ENCODE measurements at regions not wholly inside any gene's neighbourhood (a gene's known extent, or its start where the extent isn't known, plus 50 kb on each side); places are given as distances from the start of the nearest gene placed in this dataset.

GRCh38 chr6:91653895-91654294, 1067.0 kb upstream of the MAP3K7 start:
- 29% methylated on average over 5 of the region's 5 CpGs; no CpG with 5 or more reads in 1 of the 2 experiments for WGBS, 2 experiments (ENCODE audit: extremely low coverage in 1 of 2, insufficient coverage in 1 of 2, insufficient read length in 1 of 2, insufficient replicate concordance in 2 of 2, low coverage in 1 of 2, low lambda C conversion rate in 2 of 2, missing lambda C conversion rate in 1 of 2)
- H2BK12ac ChIP-seq (ENCODE audit: low read depth, low read length), result no peak overlapping the region
- no peak overlapping the region for H2BK5ac ChIP-seq (ENCODE audit: low read depth, low read length)
- H2BK15ac ChIP-seq (ENCODE audit: low read length), result no peak overlapping the region
- H2BK120ac ChIP-seq (replicated peaks; ENCODE audit: low read depth, low read length), result no peak overlapping the region
- H3K4me2 ChIP-seq (ENCODE audit: insufficient read depth in 1 of 2, low read depth in 2 of 2, low read length in 2 of 2), result peak overlapping the region; percentile 63 to 64
- no peaks in the 10 kb centered on the region for H3K9me3 ChIP-seq (ENCODE audit: insufficient read depth in 2 of 2, low read depth in 1 of 2, low read length in 1 of 2)
- no peak overlapping the region; a peak in 1 of 7 replicates for H3K9ac ChIP-seq (replicated peaks in 1 of 4; ENCODE audit: extremely low read depth in 1 of 4, low read depth in 3 of 4, low read length in 3 of 4)
- FAIRE-seq, result no peak
- H3K18ac ChIP-seq (ENCODE audit: extremely low read depth, low read length), result no peak overlapping the region
- H3K27me3 ChIP-seq (replicated peaks in 1 of 4; ENCODE audit: control insufficient read depth in 3 of 4, extremely low read depth in 1 of 4, insufficient read depth in 3 of 4, low read length in 3 of 4), result no peaks in the 10 kb centered on the region
- CTCF ChIA-PET (ENCODE audit: partially characterized antibody), result interaction anchor here (0.8 to 1.5 kb wide), 4 partner anchors 10 to 712 kb away, joined by 3 to 6 read pairs (median 4); no protein-coding TSS in a partner anchor
- H3K4me3 ChIP-seq (ENCODE audit: extremely low read depth in 1 of 4, insufficient read depth in 2 of 4, low read depth in 3 of 4, low read length in 4 of 4), result peak overlapping the region in 1 of 4 experiments; percentile 41; a peak in 1 of 8 replicates
- no peak overlapping the region for H3K14ac ChIP-seq (ENCODE audit: insufficient read length)
- no peaks in the 10 kb centered on the region for H3K79me2 ChIP-seq (ENCODE audit: control insufficient read depth in 1 of 2, insufficient read depth in 2 of 2, low read length in 2 of 2)
- TF ChIP-seq SRF (IDR thresholded peaks at IDR 0.05; ENCODE audit: low read depth, low read length) (peak; percentile 64), GABPA (IDR thresholded peaks at IDR 0.05; ENCODE audit: borderline replicate concordance, insufficient read depth, low read length) (no peak), ZNF274 (IDR thresholded peaks at IDR 0.05; ENCODE audit: borderline replicate concordance, extremely low read depth, low read length) (no peak), RBBP5 (IDR thresholded peaks at IDR 0.05; ENCODE audit: borderline replicate concordance, low read depth, low read length) (no peak), SIN3A (conservative IDR thresholded peaks at IDR 0.05 in 1 of 2, IDR thresholded peaks at IDR 0.05 in 1 of 2; ENCODE audit: low read depth in 1 of 2, low read length in 2 of 2) (no peak), MAFK (IDR thresholded peaks at IDR 0.05; ENCODE audit: low read depth, low read length) (0 out of 2 replicates have a peak, but pooled peaks have one; percentile 2), POLR2A (IDR thresholded peaks at IDR 0.05; ENCODE audit: control extremely low read depth in 1 of 2, low read depth in 2 of 2, low read length in 2 of 2) (no peak)
- 0 out of 2 replicates have a peak overlapping the region, but pooled peaks have one; percentile 8 for H3K27ac ChIP-seq (ENCODE audit: low read depth, low read length)
- no peak overlapping the region for H3K4ac ChIP-seq (replicated peaks; ENCODE audit: insufficient read length, low read depth, low read length)
- H4K20me1 ChIP-seq (replicated peaks in 1 of 2; ENCODE audit: control insufficient read depth in 1 of 2, insufficient read depth in 2 of 2, low read length in 2 of 2), result no peaks in the 10 kb centered on the region
- H4K91ac ChIP-seq (replicated peaks; ENCODE audit: insufficient read length, low read length), result no peak overlapping the region
- POLR2A ChIA-PET (ENCODE audit: partially characterized antibody), result interaction anchor here (1.3 kb wide), 1 partner anchor 18 kb away, joined by 3 read pairs; no protein-coding TSS in a partner anchor
- H4K8ac ChIP-seq (ENCODE audit: extremely low read depth, insufficient read depth, low read length), result no peak overlapping the region
- no peak for DNase-seq (ENCODE audit: low read depth in 1 of 2, low spot score in 2 of 2)
- H3K23ac ChIP-seq (ENCODE audit: insufficient read length), result no peak overlapping the region
- no peaks in the 10 kb centered on the region for H3K79me1 ChIP-seq (ENCODE audit: low read depth, low read length)
- H3K36me3 ChIP-seq (ENCODE audit: control insufficient read depth in 2 of 4, insufficient read depth in 4 of 4, low read length in 3 of 4), result no peaks in the 10 kb centered on the region
- H2BK20ac ChIP-seq (ENCODE audit: low read length), result no peak overlapping the region
- H3K23me2 ChIP-seq (ENCODE audit: low read depth, low read length), result no peaks in the 10 kb centered on the region
- no peak overlapping the region for H2AK5ac ChIP-seq (ENCODE audit: low read depth, low read length)
- peaks cover 5 to 15% (median 10%) of the 10 kb centered on the region in 4 experiments; a peak in 6 of 7 replicates for H3K4me1 ChIP-seq (replicated peaks in 1 of 4; ENCODE audit: control insufficient read depth in 3 of 4, insufficient read depth in 4 of 4, low read length in 3 of 4)
- H2AFZ ChIP-seq (ENCODE audit: low read length), result peak overlapping the region; percentile 95
- no peak overlapping the region for H4K5ac ChIP-seq (ENCODE audit: insufficient read length, low read depth, low read length)
- H3K56ac ChIP-seq (replicated peaks; ENCODE audit: insufficient read length, low read depth, low read length), result no peak overlapping the region

Measured in H1 (cell line).